Lung microvascular endothelial cell (primary cell): ENCODE measurements at regions not wholly inside any gene's neighbourhood (a gene's known extent, or its start where the extent isn't known, plus 50 kb on each side); places are given as distances from the start of the nearest gene placed in this dataset.

ENCODE experiments used
- DNase-seq, 2 donors: peaks; one replicate each; pipeline versions ENCODE4 v3.0.0 to v3.0.0-alpha.2; 2010; ENCODE audit warnings: low read depth in 2 of 2

DNA sequence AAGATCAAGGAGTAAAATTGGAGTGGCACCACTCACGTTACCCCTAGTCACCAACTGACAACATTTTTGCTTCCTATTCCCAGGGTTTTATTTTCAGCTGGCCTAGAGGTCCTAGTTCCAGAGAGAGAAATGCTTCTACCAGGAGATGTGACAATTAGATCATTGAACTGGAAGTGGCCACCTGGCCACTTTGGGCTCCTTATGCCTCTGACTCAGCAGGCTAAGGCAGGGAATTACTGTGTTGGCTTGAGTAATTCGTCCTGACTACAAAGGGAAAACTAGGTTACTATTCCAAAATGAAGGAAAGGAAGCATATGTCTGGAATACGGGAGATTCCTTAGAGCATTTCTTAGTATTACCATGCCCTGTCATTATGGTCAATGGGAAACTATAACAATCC is 831.6 kb upstream of the NDST4 start:
- DNase-seq = no peak

DNA sequence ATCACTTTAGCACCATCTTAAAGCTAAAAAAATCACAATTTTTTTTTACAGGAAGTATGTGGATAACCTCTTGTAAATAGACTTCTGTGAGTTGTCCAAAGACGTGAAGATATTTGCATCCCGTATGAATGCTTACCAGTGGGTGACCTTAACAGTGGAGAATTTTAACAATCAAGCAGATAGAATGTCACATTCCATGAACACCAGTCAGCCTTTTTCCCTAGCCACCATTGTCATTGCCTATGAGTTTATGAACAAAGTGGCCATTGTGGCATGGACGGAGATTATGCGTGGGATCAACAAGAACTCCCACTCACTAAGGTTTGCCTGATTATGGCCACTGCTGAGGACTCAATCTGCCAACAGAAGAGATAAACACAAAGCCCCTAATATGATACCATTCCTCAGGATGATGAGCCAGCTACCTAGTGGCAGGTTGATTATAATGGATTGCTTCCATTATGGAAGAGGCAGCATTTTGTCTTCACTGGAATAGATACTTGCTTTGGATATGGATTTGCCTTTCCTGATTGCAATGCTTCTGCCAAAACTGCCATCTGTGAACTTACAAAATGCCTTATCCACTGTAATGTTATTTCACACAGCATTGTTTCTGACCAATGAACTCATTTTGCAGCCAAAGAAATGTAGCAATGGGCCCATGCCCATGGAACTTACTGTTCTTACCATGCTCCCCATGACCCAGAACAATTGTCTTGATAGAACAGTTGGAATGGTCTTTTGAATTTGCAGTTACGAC is 830.9 kb upstream of the NDST4 start:
- DNase-seq = no peak

DNA sequence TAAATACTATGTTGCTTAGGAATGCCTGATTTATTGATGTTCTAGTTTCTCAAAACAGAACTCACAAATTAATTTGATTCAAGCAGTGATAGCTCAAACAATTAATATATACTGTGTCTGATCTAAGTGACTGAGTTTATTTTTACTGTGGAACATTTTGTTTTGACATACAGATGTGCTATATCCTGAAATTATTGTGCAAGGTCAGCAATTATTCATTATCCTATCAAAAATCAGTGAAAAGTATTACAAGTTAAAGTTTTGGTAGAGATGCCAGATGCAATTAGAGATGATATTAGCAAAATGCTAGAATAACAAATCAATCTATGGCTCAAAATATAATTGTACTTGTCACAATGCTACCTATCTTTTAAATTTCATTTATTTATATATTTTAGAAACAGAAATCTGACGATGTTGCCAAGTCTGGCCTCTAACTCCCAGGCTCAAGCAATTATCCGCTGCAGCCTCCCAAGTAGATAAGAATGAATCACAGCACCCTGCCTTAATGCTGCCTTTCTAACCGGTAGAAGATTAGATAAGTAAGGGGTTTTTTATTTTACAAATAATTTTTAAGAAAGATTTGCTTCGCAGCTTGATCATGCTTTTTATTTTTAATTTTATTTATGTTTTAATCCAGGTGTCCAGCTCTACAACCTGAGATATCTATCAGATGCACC is 825.5 kb upstream of the NDST4 start:
- DNase-seq = no peak

- no peak for DNase-seq
Observed at GRCh38 chr4:115929373-115929772, 816.0 kb upstream of the NDST4 start.

DNA sequence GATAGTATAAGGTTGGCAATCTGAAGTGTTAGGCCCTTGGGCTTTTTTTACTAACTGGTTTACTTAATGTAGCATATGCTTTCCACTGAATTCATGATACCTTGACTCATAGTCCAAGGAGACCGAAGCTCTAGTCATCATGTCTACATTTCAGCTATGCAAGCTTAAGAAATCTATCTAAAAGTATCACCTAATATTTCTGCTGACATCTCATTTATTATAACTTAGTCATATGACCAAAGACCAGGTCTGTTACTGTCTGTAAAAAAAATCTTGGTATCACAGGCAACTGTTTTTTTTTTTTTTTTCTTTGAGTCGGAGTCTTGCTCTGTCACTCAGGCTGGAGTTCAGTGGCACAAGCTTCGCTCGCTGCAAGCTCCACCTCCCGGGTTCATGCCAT is 814.0 kb upstream of the NDST4 start:
- no peak for DNase-seq

DNA sequence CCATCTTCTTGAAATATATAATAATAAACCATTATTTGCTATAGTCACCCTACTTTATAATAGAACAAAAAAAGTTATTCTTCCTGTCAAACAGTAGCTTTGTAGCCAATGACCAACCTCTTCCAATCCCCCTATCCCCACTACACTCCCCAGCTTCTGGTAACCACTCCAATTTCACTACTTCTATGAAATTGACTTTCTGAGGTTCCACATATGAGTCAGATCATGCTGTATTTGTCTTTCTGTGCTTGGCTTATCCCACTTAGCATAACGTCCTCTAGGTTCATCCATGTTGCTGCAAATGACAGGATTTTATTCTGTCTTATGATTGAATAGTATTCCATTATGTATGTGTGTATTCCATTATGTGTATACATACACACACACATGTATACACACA is 809.7 kb upstream of the NDST4 start:
- DNase-seq = no peak

- no peak for DNase-seq
Observed at GRCh38 chr4:115920637-115921036, 807.2 kb upstream of the NDST4 start.

GRCh38 chr4:115918149-115918548 is 804.7 kb upstream of the NDST4 start:
- DNase-seq = no peak

DNA sequence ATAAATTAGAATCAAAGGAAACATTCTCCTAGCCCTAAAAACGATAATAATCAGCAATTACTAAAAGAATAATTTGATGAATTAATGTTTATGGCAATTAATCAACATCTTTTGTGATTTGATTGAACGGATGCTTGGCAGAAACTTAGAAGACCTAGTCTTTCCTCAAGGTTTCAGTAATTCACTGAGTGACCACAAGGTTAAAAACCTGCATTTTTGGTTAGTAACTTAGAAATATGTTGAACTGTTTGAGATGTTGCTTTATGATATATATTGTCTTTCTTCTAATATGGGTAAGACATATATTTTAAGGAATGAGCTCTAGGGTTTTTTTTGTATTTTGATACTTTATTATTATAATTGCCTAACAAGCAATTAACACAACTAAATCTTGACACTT is 793.0 kb upstream of the NDST4 start:
- no peak for DNase-seq

GRCh38 chr4:115883847-115884246 is 770.4 kb upstream of the NDST4 start:
- no peak for DNase-seq

DNA sequence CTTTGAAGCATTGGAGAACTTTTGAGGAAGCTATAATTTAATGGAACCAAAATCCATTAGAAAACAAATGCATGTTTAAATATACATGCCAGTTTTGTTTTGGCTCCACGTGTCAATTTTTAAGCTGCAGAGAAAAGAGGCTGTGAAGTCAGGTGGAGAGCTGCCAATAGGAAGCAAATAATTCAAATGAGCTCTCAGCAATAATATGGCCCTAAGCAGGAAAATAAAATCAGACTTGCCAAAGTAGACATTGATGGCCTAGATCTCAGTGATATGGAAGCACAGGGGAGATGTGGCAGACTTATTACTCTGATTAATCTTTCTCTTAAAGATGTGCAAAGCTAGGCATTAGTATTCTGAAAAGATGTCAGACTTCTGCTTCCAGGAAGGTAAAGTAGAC is 769.8 kb upstream of the NDST4 start:
- DNase-seq = no peak

DNA sequence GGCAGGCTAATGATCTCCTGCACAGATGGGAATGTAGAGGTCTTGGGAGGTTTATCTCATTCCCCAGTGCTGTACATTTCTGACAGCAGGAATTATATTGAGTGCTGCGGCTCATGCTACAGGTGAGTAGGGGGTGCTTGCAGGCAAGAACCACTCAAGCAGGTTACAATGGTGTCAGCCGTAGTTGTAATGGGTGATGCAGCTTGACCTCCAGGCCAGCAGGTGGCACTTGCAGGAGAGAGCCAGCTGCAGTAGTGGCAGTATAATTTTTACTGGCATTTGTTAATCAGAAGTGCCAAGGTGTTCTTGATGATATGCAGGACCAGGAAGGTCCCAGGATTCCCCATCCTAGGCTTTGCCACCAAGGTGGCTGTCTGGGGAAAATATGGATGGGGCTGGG is 759.6 kb upstream of the NDST4 start:
- DNase-seq = no peak

GRCh38 chr4:115871596-115871995 is 758.2 kb upstream of the NDST4 start:
- DNase-seq = no peak

GRCh38 chr4:115866364-115866896 is 753.0 kb upstream of the NDST4 start:
- no peak for DNase-seq

- no peak for DNase-seq
Observed at GRCh38 chr4:115865736-115866135, 752.3 kb upstream of the NDST4 start.

GRCh38 chr4:115852767-115853091 is 739.3 kb upstream of the NDST4 start:
- no peak for DNase-seq

DNA sequence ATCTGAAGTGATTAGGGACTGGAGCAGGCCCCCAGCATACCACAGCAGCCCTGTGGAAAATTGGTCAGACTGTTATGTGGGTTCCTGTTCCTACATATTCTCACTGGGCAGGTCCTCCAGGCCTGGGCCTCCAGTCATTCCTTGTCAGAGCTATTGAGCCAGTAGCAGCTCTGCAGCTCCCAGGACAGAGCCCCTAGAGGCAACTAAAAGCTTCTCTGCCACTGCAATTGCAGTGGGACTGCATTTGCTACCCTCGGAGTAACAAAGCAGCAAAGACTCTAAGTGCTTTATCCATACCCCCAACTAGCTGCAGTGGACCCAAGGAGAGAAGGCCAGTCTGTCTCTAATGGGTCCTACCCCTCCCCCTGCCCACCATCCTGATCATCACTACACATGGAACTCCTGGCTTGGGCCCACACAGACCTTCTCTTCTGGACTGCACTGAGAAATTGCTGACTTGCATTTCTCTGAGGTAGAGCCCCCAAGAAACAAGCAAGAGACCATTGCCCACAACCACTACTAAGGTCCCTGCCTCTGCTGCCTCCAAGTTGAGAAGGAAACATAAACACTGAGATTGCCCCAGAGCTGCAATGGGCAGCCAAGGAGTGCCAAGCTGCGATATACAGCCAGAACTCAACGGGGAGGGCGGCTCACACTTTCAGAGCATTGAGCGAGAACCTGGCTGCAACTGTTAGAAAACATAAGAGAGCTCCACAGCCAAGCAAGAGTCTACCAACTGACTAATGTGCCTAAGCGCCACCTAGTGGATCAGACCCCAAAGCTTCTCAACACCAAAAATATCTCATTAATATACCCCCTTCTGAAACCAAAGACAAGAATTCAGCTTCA is 738.7 kb upstream of the NDST4 start:
- peak in 1 of 2 donors; percentile 26 for DNase-seq

DNA sequence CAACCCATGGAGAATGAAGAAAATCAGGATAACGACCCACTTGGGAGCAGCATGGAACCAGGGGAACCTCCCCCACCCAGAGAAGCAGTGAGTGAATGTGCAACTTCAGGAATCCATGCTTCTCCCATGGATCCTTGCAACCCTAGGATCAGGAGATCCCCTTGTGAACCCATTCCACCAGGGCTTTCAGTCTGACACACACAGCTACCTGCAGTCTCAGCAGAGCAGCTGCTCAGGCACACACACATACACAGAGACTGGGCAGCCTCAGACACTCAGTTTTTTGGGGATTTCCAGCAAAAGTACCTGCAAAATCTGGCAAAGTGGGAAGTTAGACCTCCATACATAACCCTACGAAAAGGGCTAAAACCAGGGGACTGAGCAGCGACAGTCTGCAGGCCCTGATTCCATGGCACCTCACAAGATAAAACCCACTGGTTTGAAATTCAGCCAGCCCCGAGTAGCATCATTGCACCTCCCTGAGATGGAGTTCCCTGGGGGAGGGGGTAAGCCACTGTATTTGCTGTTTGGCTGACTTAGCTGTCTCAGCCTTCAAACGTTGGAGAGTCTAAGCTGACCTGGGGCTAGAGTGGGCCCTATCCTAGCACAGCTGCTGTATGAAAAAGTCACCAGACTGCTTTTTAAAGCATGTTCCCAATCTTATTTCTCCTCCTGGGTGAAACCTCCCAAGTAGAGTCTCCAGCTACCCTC is 737.5 kb upstream of the NDST4 start:
- DNase-seq = no peak

DNA sequence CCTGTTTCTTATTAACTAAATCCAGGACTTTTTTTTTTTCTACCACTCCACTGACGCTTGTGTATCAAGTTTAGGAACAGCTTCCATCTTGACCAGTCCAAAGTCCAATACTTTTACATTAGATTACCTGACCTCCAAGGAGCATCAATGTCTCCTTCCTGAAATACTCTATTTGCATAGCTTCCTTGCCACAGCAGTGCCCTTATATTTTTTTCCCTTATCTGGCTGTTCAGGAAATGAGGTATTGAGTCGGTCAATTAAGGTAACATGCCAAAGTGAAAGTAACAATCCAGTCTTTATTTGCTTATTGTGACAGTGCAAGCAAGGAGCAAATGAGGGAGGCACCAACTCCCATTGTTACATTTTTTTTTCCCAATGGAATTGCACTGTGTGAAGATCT is 730.8 kb upstream of the NDST4 start:
- no peak for DNase-seq

DNA sequence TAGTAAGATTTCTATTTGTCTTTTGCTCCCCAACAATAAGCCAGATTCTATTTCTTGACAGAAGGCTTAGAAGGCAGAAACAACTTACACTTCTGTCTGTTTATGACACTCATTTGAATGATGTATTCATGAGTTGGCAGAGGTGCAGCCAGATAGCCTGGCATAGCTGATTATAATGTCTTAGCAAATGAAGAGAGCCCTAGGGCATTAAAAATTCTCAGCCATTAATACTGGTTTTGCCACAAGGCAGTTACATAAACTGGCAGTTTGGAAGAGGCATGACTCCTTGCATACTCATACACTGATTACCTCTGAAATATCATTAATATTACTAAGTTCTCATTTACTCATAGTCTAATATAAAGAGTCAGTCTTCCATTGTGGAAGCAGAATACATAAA is 728.5 kb upstream of the NDST4 start:
- DNase-seq = no peak

- no peak for DNase-seq
Observed at GRCh38 chr4:115834441-115834840, 721.0 kb upstream of the NDST4 start.

DNA sequence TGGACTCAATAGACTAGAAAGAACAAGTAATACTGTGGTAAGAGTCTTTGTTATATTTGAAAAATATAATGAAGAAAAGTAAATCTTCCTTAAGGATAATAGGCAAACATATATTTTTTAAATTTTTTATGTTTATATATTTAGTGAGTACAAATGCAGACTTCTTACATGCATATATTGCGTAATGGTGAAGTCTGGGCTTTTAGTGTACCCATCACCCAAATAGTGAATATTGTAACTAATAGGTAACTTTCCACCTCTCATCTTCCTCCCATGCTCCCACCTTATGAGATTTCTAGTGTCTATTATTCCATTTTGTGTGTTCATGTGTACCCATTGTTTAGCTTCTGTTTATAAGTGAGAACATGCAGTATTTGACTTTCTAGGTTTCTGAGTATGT is 711.2 kb upstream of the NDST4 start:
- DNase-seq = no peak
